HS-27A (cell line): ENCODE measurements at regions not wholly inside any gene's neighbourhood (a gene's known extent, or its start where the extent isn't known, plus 50 kb on each side); places are given as distances from the start of the nearest gene placed in this dataset.

Source experiments
- DNase-seq: peaks from one replicate; pipeline ENCODE4 v3.0.0-alpha.2; 2012; ENCODE audit warnings: low read depth, missing footprints

GRCh38 chr4:147355847-147356246, 125.0 kb upstream of the EDNRA start:
- DNase-seq = peak; percentile 71

- DNase-seq = no peak
Observed at GRCh38 chr4:147360301-147360700, 120.6 kb upstream of the EDNRA start.

- no peak for DNase-seq
Observed at GRCh38 chr4:147361726-147362125, 119.2 kb upstream of the EDNRA start.

- no peak for DNase-seq
Observed at GRCh38 chr4:147362938-147363337, 118.0 kb upstream of the EDNRA start.

- no peak for DNase-seq
Observed at GRCh38 chr4:147363514-147363913, 117.4 kb upstream of the EDNRA start.

GRCh38 chr4:147365396-147365795, 115.5 kb upstream of the EDNRA start:
- no peak for DNase-seq

GRCh38 chr4:147366164-147366563, 114.7 kb upstream of the EDNRA start:
- no peak for DNase-seq

GRCh38 chr4:147367891-147368290, 113.0 kb upstream of the EDNRA start:
- no peak for DNase-seq

GRCh38 chr4:147368948-147369347, 111.9 kb upstream of the EDNRA start:
- DNase-seq = no peak

- no peak for DNase-seq
Observed at GRCh38 chr4:147370473-147370872, 110.4 kb upstream of the EDNRA start.

GRCh38 chr4:147370881-147371280, 110.0 kb upstream of the EDNRA start:
- no peak for DNase-seq

GRCh38 chr4:147371661-147372060, 109.2 kb upstream of the EDNRA start:
- no peak for DNase-seq

GRCh38 chr4:147378780-147379179, 102.1 kb upstream of the EDNRA start:
- DNase-seq = no peak

- DNase-seq = no peak
Observed at GRCh38 chr4:147381749-147382148, 99.1 kb upstream of the EDNRA start.

- no peak for DNase-seq
Observed at GRCh38 chr4:147388018-147388417, 92.9 kb upstream of the EDNRA start.

- no peak for DNase-seq
Observed at GRCh38 chr4:147396105-147396504, 84.8 kb upstream of the EDNRA start.

- DNase-seq = no peak
Observed at GRCh38 chr4:147398556-147398955, 82.3 kb upstream of the EDNRA start.

GRCh38 chr4:147400721-147401120, 80.2 kb upstream of the EDNRA start:
- no peak for DNase-seq

GRCh38 chr4:147401221-147401620, 79.7 kb upstream of the EDNRA start:
- DNase-seq = no peak

- DNase-seq = peak; percentile 27
Observed at GRCh38 chr4:147407261-147408045, 73.4 kb upstream of the EDNRA start.

- no peak for DNase-seq
Observed at GRCh38 chr4:147408189-147408588, 72.7 kb upstream of the EDNRA start.

- DNase-seq = no peak
Observed at GRCh38 chr4:147409350-147409749, 71.5 kb upstream of the EDNRA start.

- no peak for DNase-seq
Observed at GRCh38 chr4:147418226-147418625, 62.7 kb upstream of the EDNRA start.

GRCh38 chr4:147421456-147421855, 59.4 kb upstream of the EDNRA start:
- DNase-seq = no peak
